ENCODE measurements at regions not wholly inside any gene's neighbourhood (a gene's known extent, or its start where the extent isn't known, plus 50 kb on each side); places are given as distances from the start of the nearest gene placed in this dataset.

GRCh38 chr11:69931994-69932910 lies 113.0 kb upstream of the FGF3 start:
- no peak for DNase-seq
- no peaks in the 10 kb centered on the region for H3K4me1 Mint-ChIP-seq
- peaks cover 40% of the 10 kb centered on the region for H3K27me3 Mint-ChIP-seq
- no peak overlapping the region for H3K27ac Mint-ChIP-seq
- H3K9me3 Mint-ChIP-seq, result no peaks in the 10 kb centered on the region
- H3K4me3 Mint-ChIP-seq, result no peak overlapping the region
- CTCF ChIA-PET, result no interaction called here
- no peaks in the 10 kb centered on the region for H3K36me3 Mint-ChIP-seq

GRCh38 chr11:69934861-69935494 lies 115.8 kb upstream of the FGF3 start:
- DNase-seq, result no peak
- Mint-ChIP-seq H3K27me3 (peaks cover 19% of the 10 kb centered on the region), H3K4me1 (no peaks in the 10 kb centered on the region), H3K9me3 (no peaks in the 10 kb centered on the region), H3K36me3 (no peaks in the 10 kb centered on the region), H3K27ac (no peak overlapping the region), H3K4me3 (no peak overlapping the region)
- CTCF ChIA-PET, result no interaction called here

DNA sequence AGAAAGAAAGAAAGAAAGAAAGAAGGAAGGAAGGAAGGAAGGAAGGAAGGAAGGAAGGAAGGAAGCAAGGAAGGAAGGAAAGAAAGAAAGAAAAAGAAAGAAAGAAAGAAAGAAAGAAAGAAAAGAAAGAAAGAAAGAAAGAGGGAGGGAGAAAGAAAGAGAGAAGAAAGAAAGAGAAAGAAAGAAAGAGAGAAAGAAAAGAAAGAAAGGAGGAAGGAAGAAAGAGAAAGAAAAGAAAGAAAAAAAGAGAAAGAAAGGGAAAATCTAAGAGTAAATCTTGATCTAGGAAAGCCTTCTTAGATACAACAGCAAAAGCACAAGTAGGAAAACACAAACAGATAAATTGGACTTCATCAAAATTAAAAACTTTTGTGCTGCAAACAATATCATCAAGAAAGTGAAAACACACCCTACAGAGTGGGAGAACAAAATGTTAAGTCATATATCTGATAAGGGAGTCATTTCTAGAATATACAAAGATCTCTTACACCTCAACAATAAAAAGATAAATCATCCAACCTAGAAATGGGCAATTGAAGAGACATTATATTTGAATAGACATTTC lies 116.8 kb upstream of the FGF3 start:
- no peaks in the 10 kb centered on the region for H3K9me3 Mint-ChIP-seq
- no peaks in the 10 kb centered on the region for H3K36me3 Mint-ChIP-seq
- no peak overlapping the region for H3K27ac Mint-ChIP-seq
- H3K4me3 Mint-ChIP-seq, result no peak overlapping the region
- H3K4me1 Mint-ChIP-seq, result no peaks in the 10 kb centered on the region
- no peak for DNase-seq
- CTCF ChIA-PET, result no interaction called here
- H3K27me3 Mint-ChIP-seq, result peaks cover 14% of the 10 kb centered on the region

DNA sequence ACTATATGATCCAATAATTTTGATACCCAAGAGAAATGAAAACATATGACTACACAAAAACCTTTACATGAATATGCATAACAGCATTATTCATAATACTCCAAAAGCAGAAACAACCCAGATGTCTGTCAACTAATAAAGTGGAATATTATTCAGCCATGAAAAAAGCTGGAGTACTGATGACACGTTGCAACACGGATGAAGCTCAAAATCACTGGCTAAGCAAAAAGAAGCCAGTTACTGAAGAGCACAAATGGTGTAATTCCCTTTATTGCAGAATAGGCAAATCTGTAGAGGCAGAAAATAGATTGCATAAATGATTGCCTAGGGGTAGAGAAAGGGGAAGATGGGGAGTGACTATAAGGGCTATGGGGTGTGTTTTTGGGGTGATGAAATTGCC lies 117.6 kb upstream of the FGF3 start:
- peaks cover 11% of the 10 kb centered on the region for H3K27me3 Mint-ChIP-seq

GRCh38 chr11:69938206-69938605 lies 119.0 kb upstream of the FGF3 start:
- no peak for DNase-seq
- Mint-ChIP-seq H3K27me3 (peaks cover 6% of the 10 kb centered on the region), H3K9me3 (no peaks in the 10 kb centered on the region), H3K36me3 (no peaks in the 10 kb centered on the region), H3K4me3 (no peak overlapping the region), H3K27ac (no peak overlapping the region), H3K4me1 (no peaks in the 10 kb centered on the region)
- CTCF ChIA-PET, result no interaction called here

More for the DNA sequence above, 117.6 kb upstream of the FGF3 start:
- CTCF ChIA-PET, result no interaction called here
- Mint-ChIP-seq H3K4me3 (no peak overlapping the region), H3K4me1 (no peaks in the 10 kb centered on the region), H3K36me3 (no peaks in the 10 kb centered on the region), H3K9me3 (no peaks in the 10 kb centered on the region), H3K27ac (no peak overlapping the region)
- DNase-seq, result no peak

DNA sequence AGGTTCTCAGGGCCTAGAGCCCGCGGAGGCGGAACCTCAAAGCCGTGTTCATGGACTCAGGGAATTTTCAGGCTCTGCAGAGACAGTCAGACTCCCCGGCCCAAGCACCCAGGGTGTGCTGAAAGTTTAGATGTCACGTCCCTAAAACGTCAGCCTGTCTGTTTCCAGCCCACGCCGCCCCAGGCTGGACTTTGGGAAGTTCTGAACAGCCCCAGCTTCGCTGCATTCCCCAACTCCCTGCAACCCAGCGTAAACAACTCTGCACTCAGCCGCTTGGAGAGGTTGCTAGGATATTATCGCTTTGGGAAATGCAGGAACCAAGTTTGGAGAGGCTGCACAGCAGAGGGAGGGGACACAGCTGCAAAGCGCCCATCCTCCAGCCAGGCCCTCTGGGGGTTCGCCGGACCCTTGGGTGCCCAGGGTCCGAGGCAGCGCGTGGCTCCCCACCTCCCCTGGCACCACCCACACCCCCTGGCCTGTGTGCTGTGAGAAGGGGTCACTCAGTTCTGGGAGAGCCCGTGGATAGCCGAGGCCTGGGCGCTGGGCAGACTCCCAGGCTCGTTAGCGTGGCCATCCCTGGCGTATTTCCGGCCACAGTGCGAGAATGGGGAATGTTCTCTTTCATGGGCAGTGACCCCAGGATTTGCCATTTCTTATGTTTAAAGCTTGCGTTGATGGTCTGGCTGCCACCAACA lies 120.5 kb upstream of the FGF3 start:
- peaks cover 9% of the 10 kb centered on the region for H3K27me3 Mint-ChIP-seq
- H3K9me3 Mint-ChIP-seq, result no peaks in the 10 kb centered on the region
- H3K36me3 Mint-ChIP-seq, result no peaks in the 10 kb centered on the region
- no peak for DNase-seq
- no peak overlapping the region for H3K27ac Mint-ChIP-seq
- no peak overlapping the region for H3K4me3 Mint-ChIP-seq
- H3K4me1 Mint-ChIP-seq, result no peaks in the 10 kb centered on the region
- CTCF ChIA-PET, result no interaction called here

GRCh38 chr11:69940246-69940610 lies 121.0 kb upstream of the FGF3 start:
- DNase-seq, result no peak
- H3K4me1 Mint-ChIP-seq, result no peaks in the 10 kb centered on the region
- no peaks in the 10 kb centered on the region for H3K36me3 Mint-ChIP-seq
- H3K9me3 Mint-ChIP-seq, result no peaks in the 10 kb centered on the region
- no peak overlapping the region for H3K27ac Mint-ChIP-seq
- H3K27me3 Mint-ChIP-seq, result peaks cover 9% of the 10 kb centered on the region
- CTCF ChIA-PET, result no interaction called here
- H3K4me3 Mint-ChIP-seq, result no peak overlapping the region

DNA sequence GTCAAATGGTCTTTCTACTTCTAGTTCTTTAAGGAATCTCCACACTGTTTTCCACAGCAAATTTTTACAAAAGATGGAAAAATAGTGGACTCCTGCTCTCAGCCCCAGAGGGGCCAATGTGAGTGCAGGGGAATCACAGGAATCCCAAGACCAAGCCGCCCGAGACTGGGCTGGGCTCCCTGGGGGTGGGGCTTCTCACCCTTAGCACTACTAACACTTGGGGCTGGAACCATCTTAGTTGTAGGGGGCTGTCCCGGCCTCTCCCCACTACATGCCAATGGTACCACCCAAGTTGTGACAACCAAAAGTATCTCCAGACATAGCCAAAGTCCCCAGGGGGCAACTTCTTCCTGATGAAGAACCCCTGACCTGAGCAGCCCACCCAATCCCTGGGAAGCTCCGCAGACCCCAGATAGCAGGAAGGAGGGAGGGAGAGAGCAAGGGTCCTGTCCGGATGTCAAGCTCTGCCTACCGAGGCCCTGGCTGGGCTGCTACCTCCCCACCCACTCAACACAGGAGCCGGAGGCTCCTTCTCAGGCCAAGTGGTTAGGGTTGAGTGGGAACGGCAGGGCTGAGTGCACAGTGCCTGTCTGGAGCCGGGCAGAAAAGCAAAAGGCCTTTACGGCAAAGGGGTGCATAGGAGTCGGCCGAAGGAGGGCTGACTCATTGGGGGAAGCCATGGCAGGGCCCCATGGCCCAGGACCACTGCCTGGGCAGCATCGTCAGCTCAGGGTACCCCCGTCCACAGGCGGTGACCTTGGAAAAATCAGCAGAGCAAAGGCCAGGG lies 122.5 kb upstream of the FGF3 start:
- no peak overlapping the region for H3K4me3 Mint-ChIP-seq
- H3K4me1 Mint-ChIP-seq, result no peaks in the 10 kb centered on the region
- H3K27me3 Mint-ChIP-seq, result peaks cover 4% of the 10 kb centered on the region
- no peak overlapping the region for H3K27ac Mint-ChIP-seq
- DNase-seq, result no peak
- H3K9me3 Mint-ChIP-seq, result no peaks in the 10 kb centered on the region
- H3K36me3 Mint-ChIP-seq, result no peaks in the 10 kb centered on the region
- CTCF ChIA-PET, result no interaction called here

GRCh38 chr11:69942333-69942820 lies 123.2 kb upstream of the FGF3 start:
- Mint-ChIP-seq H3K4me3 (no peak overlapping the region), H3K4me1 (no peaks in the 10 kb centered on the region), H3K36me3 (no peaks in the 10 kb centered on the region), H3K27ac (no peak overlapping the region), H3K9me3 (no peaks in the 10 kb centered on the region), H3K27me3 (peaks cover 4% of the 10 kb centered on the region)
- CTCF ChIA-PET, result no interaction called here
- DNase-seq, result no peak

DNA sequence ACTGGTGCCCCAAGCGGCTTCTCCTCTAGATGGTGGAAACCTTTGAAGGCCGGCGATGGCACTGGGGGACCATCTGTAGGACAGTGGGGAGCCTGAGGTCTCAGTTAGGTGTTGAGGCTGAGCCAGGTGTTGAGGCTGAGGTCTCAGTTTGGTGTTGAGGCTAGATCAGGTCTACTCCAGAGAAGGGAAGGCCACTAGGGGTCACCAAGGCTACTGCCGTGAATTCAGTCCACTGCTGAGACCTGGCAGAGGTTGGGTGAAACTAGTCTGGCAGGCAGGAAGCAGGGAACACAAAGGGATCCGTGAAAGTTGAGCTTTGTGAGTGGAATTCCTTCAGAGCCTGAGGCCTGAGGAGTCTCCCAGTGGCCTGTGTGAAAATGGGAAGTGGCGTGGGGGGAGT lies 123.8 kb upstream of the FGF3 start:
- DNase-seq, result no peak

DNA sequence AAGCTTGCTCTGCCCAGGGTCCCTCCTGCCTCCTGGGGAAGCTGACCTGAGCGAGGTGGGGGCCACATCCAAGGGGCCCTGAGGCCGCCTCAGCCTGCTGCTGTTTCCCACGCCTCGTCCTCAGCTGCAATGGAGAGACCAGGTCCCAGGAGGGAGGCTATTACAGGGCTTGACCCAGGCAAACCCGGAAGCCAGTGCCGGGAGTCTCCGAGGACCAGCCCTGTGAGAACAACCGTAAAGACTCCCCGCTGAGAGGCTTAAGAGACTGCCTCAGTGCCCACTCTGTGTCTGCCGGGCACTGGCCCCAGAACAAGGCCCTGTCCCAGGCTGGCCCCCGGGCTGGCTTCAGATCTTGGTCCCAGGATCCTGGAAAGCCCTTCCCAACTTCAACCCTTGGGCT lies 124.3 kb upstream of the FGF3 start:
- Mint-ChIP-seq H3K4me1 (no peaks in the 10 kb centered on the region), H3K36me3 (no peaks in the 10 kb centered on the region), H3K4me3 (no peak overlapping the region), H3K27ac (no peak overlapping the region), H3K27me3 (peaks cover 4% of the 10 kb centered on the region), H3K9me3 (no peaks in the 10 kb centered on the region)
- CTCF ChIA-PET, result no interaction called here
- DNase-seq, result no peak

More for the DNA sequence above, 123.8 kb upstream of the FGF3 start:
- Mint-ChIP-seq H3K36me3 (no peaks in the 10 kb centered on the region), H3K4me3 (no peak overlapping the region), H3K9me3 (no peaks in the 10 kb centered on the region), H3K27me3 (peaks cover 4% of the 10 kb centered on the region), H3K4me1 (no peaks in the 10 kb centered on the region), H3K27ac (no peak overlapping the region)
- CTCF ChIA-PET, result no interaction called here

- no peaks in the 10 kb centered on the region for H3K36me3 Mint-ChIP-seq
- H3K27me3 Mint-ChIP-seq, result peaks cover 4% of the 10 kb centered on the region
- CTCF ChIA-PET, result no interaction called here
- no peak overlapping the region for H3K27ac Mint-ChIP-seq
- no peak overlapping the region for H3K4me3 Mint-ChIP-seq
- no peaks in the 10 kb centered on the region for H3K9me3 Mint-ChIP-seq
- no peak for DNase-seq
- H3K4me1 Mint-ChIP-seq, result no peaks in the 10 kb centered on the region
Observed at GRCh38 chr11:69944146-69944795, 125.1 kb upstream of the FGF3 start.

DNA sequence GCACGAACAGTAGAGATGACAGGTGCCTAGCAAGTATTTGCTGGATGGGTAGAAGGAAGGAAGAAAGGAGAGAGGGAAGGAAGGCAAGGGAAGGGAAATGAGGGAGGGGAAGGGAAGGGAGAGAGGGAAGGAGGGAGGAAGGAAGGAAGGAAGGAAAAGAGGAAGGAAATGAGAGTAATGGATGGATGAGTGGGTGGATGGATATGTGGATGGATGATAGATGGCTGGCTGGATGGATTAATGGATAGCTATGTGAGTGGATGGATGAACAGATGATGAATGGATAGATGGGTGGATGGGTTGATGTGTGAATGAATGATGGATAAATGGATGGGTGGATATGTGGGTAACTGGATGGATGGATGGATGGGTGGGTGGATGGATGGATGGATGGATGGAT lies 125.9 kb upstream of the FGF3 start:
- Mint-ChIP-seq H3K4me1 (no peaks in the 10 kb centered on the region), H3K27me3 (peaks cover 4% of the 10 kb centered on the region), H3K4me3 (no peak overlapping the region), H3K9me3 (no peaks in the 10 kb centered on the region), H3K36me3 (no peaks in the 10 kb centered on the region), H3K27ac (no peak overlapping the region)
- DNase-seq, result no peak
- CTCF ChIA-PET, result interaction anchor here (1.0 kb wide), 1 partner anchor 251 kb away, joined by 3 read pairs; no protein-coding TSS in a partner anchor

Measured in activated naive CD4-positive, alpha-beta T cell treated with anti-CD3 and anti-CD28 coated beads, Interleukin-2, amount 10 ng/mL, durations not matched to agents 7 days and 5 days (primary cell).